ENCODE measurements at regions not wholly inside any gene's neighbourhood (a gene's known extent, or its start where the extent isn't known, plus 50 kb on each side); places are given as distances from the start of the nearest gene placed in this dataset.

DNA sequence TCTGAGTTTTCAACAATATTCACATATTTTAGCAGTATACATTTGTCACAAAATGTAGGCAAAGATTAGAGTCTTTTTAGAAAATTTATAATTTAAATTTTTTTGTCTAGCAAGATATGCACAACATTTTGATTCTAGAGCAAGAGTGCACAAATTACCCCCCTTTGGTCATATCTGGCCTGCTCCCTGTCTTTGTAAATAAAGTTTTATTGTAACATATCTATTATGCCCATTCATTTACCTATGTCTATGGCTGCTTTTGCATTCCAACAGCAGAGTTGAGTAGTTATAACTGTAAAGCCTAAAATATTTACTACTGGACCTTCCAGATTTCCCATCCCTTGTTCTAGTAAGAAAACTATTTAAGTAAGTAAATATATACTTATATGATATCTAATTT lies 430.7 kb downstream of the EDEM1 start:
- Histone ChIP-seq H3K4me3 (ENCODE audit: low read length in 2 of 2) (no peak overlapping the region), H3K23ac (ENCODE audit: low read depth, low read length, poor library complexity) (no peak overlapping the region), H4K8ac (ENCODE audit: low read depth, low read length) (no peak overlapping the region), H3K9ac (ENCODE audit: low read depth, low read length, poor library complexity) (no peak overlapping the region), H3K9me3 (replicated peaks in 1 of 2; ENCODE audit: control insufficient read depth in 2 of 2, insufficient read depth in 1 of 2, low read depth in 1 of 2, low read length in 2 of 2) (no peaks in the 10 kb centered on the region), H3K18ac (ENCODE audit: low read length) (no peak overlapping the region), H2BK120ac (ENCODE audit: low read depth, low read length) (no peak overlapping the region), H3K14ac (ENCODE audit: low read length) (no peak overlapping the region), H4K91ac (ENCODE audit: low read depth, low read length, poor library complexity) (no peak overlapping the region), H3K36me3 (replicated peaks in 1 of 2; ENCODE audit: control insufficient read depth in 2 of 2, insufficient read depth in 2 of 2, low read length in 2 of 2) (no peaks in the 10 kb centered on the region), H2BK15ac (ENCODE audit: low read length) (no peak overlapping the region), H3K4ac (ENCODE audit: low read length) (no peak overlapping the region), H2AFZ (ENCODE audit: low read length) (no peak overlapping the region), H3K4me1 (ENCODE audit: control insufficient read depth in 2 of 2, insufficient read depth in 1 of 2, low read depth in 1 of 2, low read length in 2 of 2) (no peaks in the 10 kb centered on the region), H3K27me3 (ENCODE audit: control insufficient read depth in 3 of 3, insufficient read depth in 3 of 3, low read depth in 1 of 3, low read length in 3 of 3) (no peaks in the 10 kb centered on the region), H3K79me1 (ENCODE audit: low read depth, low read length) (no peaks in the 10 kb centered on the region), H2BK12ac (ENCODE audit: low read length) (no peak overlapping the region), H3K27ac (replicated peaks; ENCODE audit: low read length) (no peak overlapping the region), H2AK5ac (ENCODE audit: low read depth, low read length) (no peak overlapping the region), H3K4me2 (ENCODE audit: insufficient read depth, low read length, poor library complexity, severe bottlenecking) (no peak overlapping the region), H2BK5ac (ENCODE audit: low read length) (no peak overlapping the region)
- no peak for DNase-seq (ENCODE audit: low spot score)

DNA sequence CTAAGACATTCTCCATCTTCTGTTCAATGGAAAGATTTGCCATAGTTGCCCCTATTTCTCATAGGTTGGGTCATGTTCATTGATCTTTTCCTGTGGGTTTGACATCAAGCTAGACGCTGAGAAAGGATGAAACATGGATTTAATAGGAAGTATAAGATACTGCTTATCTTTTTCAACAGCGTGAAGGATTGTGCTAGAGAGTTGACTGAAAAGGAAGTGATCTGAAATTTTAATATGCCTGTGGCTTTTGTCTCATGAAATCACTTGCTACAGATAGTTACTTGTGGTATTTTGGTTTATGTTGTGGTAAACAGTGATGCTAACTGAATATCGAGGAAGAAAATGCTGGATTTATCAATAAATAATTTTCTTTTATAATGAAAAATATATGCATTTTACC lies 442.9 kb downstream of the EDEM1 start:
- Histone ChIP-seq H2BK5ac (ENCODE audit: low read length) (no peak overlapping the region), H4K8ac (ENCODE audit: low read depth, low read length) (no peak overlapping the region), H3K4ac (ENCODE audit: low read length) (no peak overlapping the region), H3K4me2 (ENCODE audit: insufficient read depth, low read length, poor library complexity, severe bottlenecking) (no peak overlapping the region), H3K9ac (ENCODE audit: low read depth, low read length, poor library complexity) (no peak overlapping the region), H2BK120ac (ENCODE audit: low read depth, low read length) (no peak overlapping the region), H3K27ac (replicated peaks; ENCODE audit: low read length) (no peak overlapping the region), H3K36me3 (replicated peaks in 1 of 2; ENCODE audit: control insufficient read depth in 2 of 2, insufficient read depth in 2 of 2, low read length in 2 of 2) (no peaks in the 10 kb centered on the region), H3K14ac (ENCODE audit: low read length) (no peak overlapping the region), H2AK5ac (ENCODE audit: low read depth, low read length) (no peak overlapping the region), H2BK15ac (ENCODE audit: low read length) (no peak overlapping the region), H2AFZ (ENCODE audit: low read length) (no peak overlapping the region), H3K4me1 (ENCODE audit: control insufficient read depth in 2 of 2, insufficient read depth in 1 of 2, low read depth in 1 of 2, low read length in 2 of 2) (no peaks in the 10 kb centered on the region), H3K79me1 (ENCODE audit: low read depth, low read length) (no peaks in the 10 kb centered on the region), H2BK12ac (ENCODE audit: low read length) (no peak overlapping the region), H3K9me3 (replicated peaks in 1 of 2; ENCODE audit: control insufficient read depth in 2 of 2, insufficient read depth in 1 of 2, low read depth in 1 of 2, low read length in 2 of 2) (no peaks in the 10 kb centered on the region), H3K23ac (ENCODE audit: low read depth, low read length, poor library complexity) (no peak overlapping the region), H3K18ac (ENCODE audit: low read length) (no peak overlapping the region), H4K91ac (ENCODE audit: low read depth, low read length, poor library complexity) (no peak overlapping the region), H3K27me3 (ENCODE audit: control insufficient read depth in 3 of 3, insufficient read depth in 3 of 3, low read depth in 1 of 3, low read length in 3 of 3) (no peaks in the 10 kb centered on the region), H3K4me3 (ENCODE audit: low read length in 2 of 2) (no peak overlapping the region)
- no peak for DNase-seq (ENCODE audit: low spot score)
- no CpG with 5 or more reads among the region's 3 CpGs for whole genome bisulfite sequencing, 2 donors (ENCODE audit: extremely low coverage in 2 of 2, insufficient read length in 2 of 2, insufficient replicate concordance in 1 of 2)

DNA sequence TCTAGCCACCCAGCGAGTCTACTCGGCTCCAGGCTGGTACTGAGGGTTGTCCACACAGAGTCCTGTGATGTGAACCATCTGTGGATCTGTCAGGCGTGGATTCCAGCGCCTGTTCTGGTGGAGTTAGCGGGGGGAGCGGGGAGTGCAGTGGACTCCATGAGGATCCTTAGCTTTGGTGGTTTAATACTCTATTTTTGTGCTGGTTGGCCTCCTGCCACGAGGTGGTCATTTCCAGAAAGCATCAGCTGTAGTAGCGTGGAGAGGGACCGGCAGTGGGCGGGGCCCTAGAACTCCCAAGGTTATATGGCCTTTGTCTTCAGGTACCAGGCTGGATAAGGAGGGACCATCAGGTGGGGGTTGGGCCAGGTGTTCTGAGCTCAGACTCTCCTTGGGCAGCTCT lies 446.5 kb downstream of the EDEM1 start:
- Histone ChIP-seq H3K14ac (ENCODE audit: low read length) (no peak overlapping the region), H3K4ac (ENCODE audit: low read length) (no peak overlapping the region), H2BK5ac (ENCODE audit: low read length) (no peak overlapping the region), H4K8ac (ENCODE audit: low read depth, low read length) (no peak overlapping the region), H3K4me3 (ENCODE audit: low read length in 2 of 2) (no peak overlapping the region), H2BK12ac (ENCODE audit: low read length) (no peak overlapping the region), H3K9ac (ENCODE audit: low read depth, low read length, poor library complexity) (no peak overlapping the region), H3K27ac (replicated peaks; ENCODE audit: low read length) (no peak overlapping the region), H3K4me1 (ENCODE audit: control insufficient read depth in 2 of 2, insufficient read depth in 1 of 2, low read depth in 1 of 2, low read length in 2 of 2) (no peaks in the 10 kb centered on the region), H2AFZ (ENCODE audit: low read length) (no peak overlapping the region), H3K9me3 (replicated peaks in 1 of 2; ENCODE audit: control insufficient read depth in 2 of 2, insufficient read depth in 1 of 2, low read depth in 1 of 2, low read length in 2 of 2) (peaks cover 0 to 4% of the 10 kb centered on the region in 2 donors), H3K36me3 (replicated peaks in 1 of 2; ENCODE audit: control insufficient read depth in 2 of 2, insufficient read depth in 2 of 2, low read length in 2 of 2) (no peaks in the 10 kb centered on the region), H3K79me1 (ENCODE audit: low read depth, low read length) (no peaks in the 10 kb centered on the region), H2BK120ac (ENCODE audit: low read depth, low read length) (no peak overlapping the region), H4K91ac (ENCODE audit: low read depth, low read length, poor library complexity) (no peak overlapping the region), H3K23ac (ENCODE audit: low read depth, low read length, poor library complexity) (no peak overlapping the region), H3K4me2 (ENCODE audit: insufficient read depth, low read length, poor library complexity, severe bottlenecking) (no peak overlapping the region), H3K18ac (ENCODE audit: low read length) (no peak overlapping the region), H2AK5ac (ENCODE audit: low read depth, low read length) (no peak overlapping the region), H2BK15ac (ENCODE audit: low read length) (no peak overlapping the region), H3K27me3 (ENCODE audit: control insufficient read depth in 3 of 3, insufficient read depth in 3 of 3, low read depth in 1 of 3, low read length in 3 of 3) (no peaks in the 10 kb centered on the region)
- no peak for DNase-seq (ENCODE audit: low spot score)
- no CpG with 5 or more reads among the region's 10 CpGs for WGBS, 2 donors (ENCODE audit: extremely low coverage in 2 of 2, insufficient read length in 2 of 2, insufficient replicate concordance in 1 of 2)

DNA sequence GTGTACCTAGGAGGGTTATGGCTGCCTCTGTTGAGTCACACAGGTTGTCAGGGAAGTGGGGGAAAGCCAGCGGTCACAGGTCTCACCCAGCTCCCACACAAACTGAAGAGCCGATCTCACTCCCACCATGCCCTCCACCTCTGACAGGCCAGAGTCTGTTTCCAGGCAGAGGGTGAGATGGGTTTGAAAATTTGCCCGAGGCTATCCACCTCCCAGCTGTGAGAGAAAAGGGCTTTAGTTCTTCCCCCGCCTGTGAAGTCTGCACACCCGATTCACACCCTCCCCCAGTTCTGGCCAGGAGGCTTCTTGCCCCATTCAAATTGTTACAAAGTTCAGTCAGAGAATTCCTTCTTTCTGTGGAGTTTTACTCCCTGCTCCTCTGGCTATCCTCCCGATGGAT lies 446.9 kb downstream of the EDEM1 start:
- Histone ChIP-seq H3K79me1 (ENCODE audit: low read depth, low read length) (no peaks in the 10 kb centered on the region), H2BK5ac (ENCODE audit: low read length) (no peak overlapping the region), H3K4me3 (ENCODE audit: low read length in 2 of 2) (no peak overlapping the region), H3K27me3 (ENCODE audit: control insufficient read depth in 3 of 3, insufficient read depth in 3 of 3, low read depth in 1 of 3, low read length in 3 of 3) (no peaks in the 10 kb centered on the region), H3K4ac (ENCODE audit: low read length) (no peak overlapping the region), H3K9ac (ENCODE audit: low read depth, low read length, poor library complexity) (no peak overlapping the region), H2AFZ (ENCODE audit: low read length) (no peak overlapping the region), H3K4me2 (ENCODE audit: insufficient read depth, low read length, poor library complexity, severe bottlenecking) (no peak overlapping the region), H3K9me3 (replicated peaks in 1 of 2; ENCODE audit: control insufficient read depth in 2 of 2, insufficient read depth in 1 of 2, low read depth in 1 of 2, low read length in 2 of 2) (peaks cover 0 to 4% of the 10 kb centered on the region in 2 donors), H2AK5ac (ENCODE audit: low read depth, low read length) (no peak overlapping the region), H4K91ac (ENCODE audit: low read depth, low read length, poor library complexity) (no peak overlapping the region), H4K8ac (ENCODE audit: low read depth, low read length) (no peak overlapping the region), H3K23ac (ENCODE audit: low read depth, low read length, poor library complexity) (no peak overlapping the region), H3K18ac (ENCODE audit: low read length) (no peak overlapping the region), H2BK12ac (ENCODE audit: low read length) (no peak overlapping the region), H3K14ac (ENCODE audit: low read length) (no peak overlapping the region), H2BK120ac (ENCODE audit: low read depth, low read length) (no peak overlapping the region), H3K4me1 (ENCODE audit: control insufficient read depth in 2 of 2, insufficient read depth in 1 of 2, low read depth in 1 of 2, low read length in 2 of 2) (no peaks in the 10 kb centered on the region), H3K36me3 (replicated peaks in 1 of 2; ENCODE audit: control insufficient read depth in 2 of 2, insufficient read depth in 2 of 2, low read length in 2 of 2) (no peaks in the 10 kb centered on the region), H2BK15ac (ENCODE audit: low read length) (no peak overlapping the region), H3K27ac (replicated peaks; ENCODE audit: low read length) (no peak overlapping the region)
- no peak for DNase-seq (ENCODE audit: low spot score)
- WGBS, 2 donors (ENCODE audit: extremely low coverage in 2 of 2, insufficient read length in 2 of 2, insufficient replicate concordance in 1 of 2) = no CpG with 5 or more reads among the region's 6 CpGs
